D341Med (cell line): ENCODE measurements at regions not wholly inside any gene's neighbourhood (a gene's known extent, or its start where the extent isn't known, plus 50 kb on each side); places are given as distances from the start of the nearest gene placed in this dataset.
"Not testable (repeated sequence)": the region's sequence is repeated elsewhere in the genome, so short reads cannot be mapped to it uniquely, and the experiment has no call there.

ENCODE experiments used
- DNase-seq: peaks from one replicate; pipeline ENCODE4 v3.0.0; 2012; ENCODE audit warnings: low spot score

GRCh38 chr4:134621715-134622114 is 420.1 kb upstream of the PABPC4L start:
- not testable (repeated sequence) for DNase-seq

GRCh38 chr4:134610956-134611355 is 409.4 kb upstream of the PABPC4L start:
- DNase-seq, result no peak

GRCh38 chr4:134610172-134610571 is 408.6 kb upstream of the PABPC4L start:
- DNase-seq, result no peak

- no peak for DNase-seq
Measured at GRCh38 chr4:134601706-134602105, 400.1 kb upstream of the PABPC4L start.

- DNase-seq, result no peak
Measured at GRCh38 chr4:134591326-134591725, 389.7 kb upstream of the PABPC4L start.

- DNase-seq, result no peak
Measured at GRCh38 chr4:134585972-134586371, 384.4 kb upstream of the PABPC4L start.

GRCh38 chr4:134567461-134567860 is 365.9 kb upstream of the PABPC4L start:
- DNase-seq, result no peak

GRCh38 chr4:134560728-134561127 is 359.1 kb upstream of the PABPC4L start:
- DNase-seq, result no peak

- no peak for DNase-seq
Measured at GRCh38 chr4:134552063-134552462, 350.5 kb upstream of the PABPC4L start.

- DNase-seq, result no peak
Measured at GRCh38 chr4:134551348-134551747, 349.8 kb upstream of the PABPC4L start.

GRCh38 chr4:134548052-134548628 is 346.6 kb upstream of the PABPC4L start:
- no peak for DNase-seq

- no peak for DNase-seq
Measured at GRCh38 chr4:134546279-134546678, 344.7 kb upstream of the PABPC4L start.

GRCh38 chr4:134544303-134544770 is 342.7 kb upstream of the PABPC4L start:
- DNase-seq, result no peak

GRCh38 chr4:134540588-134540987 is 339.0 kb upstream of the PABPC4L start:
- DNase-seq, result no peak

GRCh38 chr4:134539729-134540231 is 338.2 kb upstream of the PABPC4L start:
- no peak for DNase-seq

GRCh38 chr4:134537701-134538100 is 336.1 kb upstream of the PABPC4L start:
- DNase-seq, result no peak

- no peak for DNase-seq
Measured at GRCh38 chr4:134533068-134533467, 331.5 kb upstream of the PABPC4L start.

- DNase-seq, result no peak
Measured at GRCh38 chr4:134531013-134531412, 329.4 kb upstream of the PABPC4L start.

GRCh38 chr4:134529629-134530028 is 328.0 kb upstream of the PABPC4L start:
- no peak for DNase-seq

GRCh38 chr4:134518574-134519217 is 317.1 kb upstream of the PABPC4L start:
- no peak for DNase-seq

- no peak for DNase-seq
Measured at GRCh38 chr4:134510544-134510943, 309.0 kb upstream of the PABPC4L start.

GRCh38 chr4:134505511-134505910 is 303.9 kb upstream of the PABPC4L start:
- DNase-seq, result no peak

GRCh38 chr4:134501973-134502643 is 300.5 kb upstream of the PABPC4L start:
- no peak for DNase-seq
